Caki2 (cell line): ENCODE measurements at regions not wholly inside any gene's neighbourhood (a gene's known extent, or its start where the extent isn't known, plus 50 kb on each side); places are given as distances from the start of the nearest gene placed in this dataset.
"Not testable (repeated sequence)": the region's sequence is repeated elsewhere in the genome, so short reads cannot be mapped to it uniquely, and the experiment has no call there.

Experiments
- DNase-seq: peaks from one replicate; pipeline ENCODE4 v3.0.0-alpha.2; 2015; ENCODE audit warnings: low read depth
- in situ Hi-C: cut with HindIII; loops from 2 replicates; pipeline ENCODE4 v1.10.0; 2016; ENCODE audit warnings: low sequenced_read_pairs, low pct_unique_long_range_greater_than_20kb, mixed read lengths

DNA sequence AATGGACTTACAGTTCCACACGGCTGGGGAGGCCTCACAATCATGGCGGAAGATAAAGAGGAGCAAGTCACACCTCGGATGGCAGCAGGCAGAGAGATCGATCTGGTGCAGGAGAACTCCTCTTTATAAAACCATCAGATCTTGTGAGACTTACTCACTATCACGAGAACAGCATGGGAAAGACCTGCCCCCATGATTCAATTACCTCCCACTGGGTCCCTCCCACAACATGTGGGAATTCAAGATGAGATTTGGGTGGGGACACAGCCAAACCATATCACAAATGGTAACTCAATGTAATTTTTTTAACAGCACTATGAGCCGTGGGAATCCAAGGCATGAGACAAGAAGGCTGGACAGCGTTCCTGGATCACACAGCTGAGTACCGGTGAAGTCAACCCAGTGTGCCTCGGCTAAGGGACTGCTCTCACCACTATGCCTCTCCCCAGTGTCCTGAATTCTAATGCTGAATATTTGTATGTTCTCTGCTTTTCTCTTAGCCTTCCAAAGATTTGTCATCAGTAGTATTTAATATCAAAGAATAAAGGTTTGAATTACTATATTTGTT, 84.3 kb downstream of the IRS2 start:
- DNase-seq, in situ Hi-C loops: not testable (repeated sequence)

DNA sequence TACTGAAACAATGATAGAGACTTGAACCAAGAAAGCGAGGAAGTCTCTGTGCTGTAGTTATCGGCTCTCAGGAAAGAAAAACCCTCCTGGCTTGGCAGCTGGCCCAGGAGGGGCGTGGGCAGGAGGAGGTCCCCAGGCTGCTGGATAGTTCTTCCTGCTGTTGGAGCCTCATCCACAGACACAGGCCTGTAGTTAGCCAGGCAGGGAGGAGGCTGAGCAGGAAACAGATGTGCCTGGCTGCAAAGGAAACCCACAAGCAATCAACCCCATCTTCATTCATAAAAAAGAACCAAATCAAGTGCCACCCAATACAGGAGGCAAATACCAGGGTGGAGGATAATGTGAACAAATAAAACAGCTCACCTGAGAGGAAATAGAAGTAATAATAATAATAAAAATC, 86.2 kb downstream of the IRS2 start:
- peak; percentile 37 for DNase-seq
- in situ Hi-C loops: no loop called here

DNA sequence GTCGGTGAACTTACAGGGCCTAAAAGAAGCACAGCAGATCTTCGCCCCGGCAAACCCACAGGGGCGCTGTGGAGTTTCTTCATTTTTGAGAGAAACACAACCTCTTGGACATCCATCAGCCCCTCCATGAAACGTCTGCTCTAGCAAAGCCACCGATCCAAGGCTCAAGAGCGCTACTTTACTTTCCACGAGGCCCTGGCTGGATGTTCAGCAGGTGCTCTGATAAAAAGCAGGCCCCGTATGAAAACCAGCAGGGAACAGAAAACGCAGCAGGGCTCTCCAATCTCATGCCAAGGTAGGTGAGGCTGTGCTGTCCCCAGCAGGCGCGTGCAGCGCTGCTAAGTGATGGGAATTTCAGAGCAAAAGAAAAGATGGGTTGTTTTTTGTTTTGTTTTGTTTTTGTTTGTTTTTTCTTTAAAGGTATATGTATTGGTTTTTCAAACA, 86.7 kb downstream of the IRS2 start:
- DNase-seq: no peak
- in situ Hi-C loops: no loop called here

DNA sequence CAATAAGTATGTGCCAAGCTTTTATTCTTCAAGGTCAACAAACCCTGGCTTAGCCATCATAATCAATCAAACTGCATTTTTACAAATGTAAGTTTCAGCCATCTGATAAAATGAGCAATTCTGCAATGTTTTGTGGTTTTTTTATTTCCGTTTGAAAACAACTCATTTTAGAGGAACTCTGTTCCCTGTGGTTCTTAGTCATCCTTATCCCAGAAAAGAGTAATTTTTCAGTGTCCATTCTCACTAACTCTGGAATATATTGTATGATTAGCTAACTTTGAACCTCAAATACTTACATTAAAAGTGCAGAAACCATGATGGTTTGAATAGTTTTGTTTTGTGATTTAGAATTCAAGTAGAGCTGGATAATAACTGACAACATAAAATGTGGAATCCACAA, 87.6 kb downstream of the IRS2 start:
- in situ Hi-C loops: no loop called here
- DNase-seq: no peak

DNA sequence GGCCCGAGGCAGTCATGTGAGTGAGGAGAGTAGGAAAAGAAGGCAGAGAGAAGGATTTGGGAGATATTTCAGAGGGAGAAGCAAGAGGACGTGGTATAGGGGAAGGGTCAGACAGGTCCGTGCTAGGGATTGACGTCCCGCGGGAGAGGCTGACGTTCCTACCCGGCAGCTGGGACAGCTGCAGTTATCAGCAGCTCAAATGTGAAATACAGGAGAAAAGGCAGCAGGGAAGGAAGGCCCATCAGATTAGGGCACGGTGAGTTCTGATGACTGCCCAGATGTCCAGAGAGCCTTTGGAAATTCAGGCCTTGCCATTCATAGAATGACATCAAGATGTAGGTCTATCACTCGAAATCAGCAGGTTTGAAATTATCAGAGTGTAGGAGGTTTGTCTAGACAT, 88.4 kb downstream of the IRS2 start:
- no peak for DNase-seq
- in situ Hi-C loops: no loop called here

DNA sequence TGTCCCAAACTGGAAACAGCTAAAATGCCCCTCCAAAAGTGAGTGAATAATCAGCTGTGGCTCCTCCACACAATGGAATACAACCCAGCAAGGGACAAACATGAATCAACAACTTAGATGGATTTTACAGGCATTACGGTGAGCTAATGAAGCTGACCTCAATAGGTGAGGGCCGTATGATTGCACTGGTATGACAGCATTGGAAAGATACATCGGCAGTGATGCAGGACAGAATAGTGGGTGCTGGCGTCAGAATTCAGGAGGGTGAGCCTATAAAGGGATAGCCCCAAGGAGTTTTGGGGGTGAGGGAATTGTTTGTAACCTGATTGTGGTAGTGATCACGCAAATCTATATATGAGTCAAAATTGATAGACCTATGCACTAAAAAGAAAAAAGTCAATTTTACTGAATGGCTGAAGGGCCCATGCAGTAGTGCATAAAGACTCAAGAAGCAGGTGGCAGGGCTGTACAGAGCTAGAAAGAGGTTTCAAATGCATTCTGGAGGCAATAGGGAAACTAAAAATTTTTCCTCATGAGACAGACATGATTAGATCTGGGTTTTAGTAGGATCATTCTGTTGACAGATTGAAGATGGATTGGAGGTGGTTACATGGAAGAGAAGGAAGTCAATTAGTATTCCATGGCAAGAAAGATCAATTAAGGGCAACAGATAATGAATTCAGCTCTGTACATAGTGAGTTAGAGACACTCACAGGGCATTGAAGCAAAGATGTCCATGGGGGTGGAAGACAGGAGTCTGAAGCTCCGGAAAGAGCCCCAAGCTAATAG, 90.8 kb downstream of the IRS2 start:
- DNase-seq: no peak
- in situ Hi-C loops: no loop called here

DNA sequence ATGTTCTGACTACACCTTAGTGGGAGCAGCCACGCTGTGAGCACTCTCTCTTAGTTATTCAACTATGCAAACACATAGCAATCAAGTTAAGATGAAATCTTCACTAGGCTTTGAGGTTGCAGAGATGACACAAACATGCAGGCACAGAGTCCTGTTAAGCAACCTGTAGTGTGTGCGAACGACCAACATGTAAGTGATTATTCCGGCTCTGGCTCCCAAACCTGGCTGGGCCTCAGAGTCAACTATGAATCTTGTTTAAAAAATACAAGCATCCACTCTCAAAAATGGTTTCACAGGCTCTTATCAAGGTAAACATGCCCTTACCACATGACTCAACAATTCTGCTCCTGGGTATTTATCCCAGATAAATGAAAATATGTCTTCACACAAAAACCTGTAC, 91.4 kb downstream of the IRS2 start:
- in situ Hi-C loops: no loop called here

DNA sequence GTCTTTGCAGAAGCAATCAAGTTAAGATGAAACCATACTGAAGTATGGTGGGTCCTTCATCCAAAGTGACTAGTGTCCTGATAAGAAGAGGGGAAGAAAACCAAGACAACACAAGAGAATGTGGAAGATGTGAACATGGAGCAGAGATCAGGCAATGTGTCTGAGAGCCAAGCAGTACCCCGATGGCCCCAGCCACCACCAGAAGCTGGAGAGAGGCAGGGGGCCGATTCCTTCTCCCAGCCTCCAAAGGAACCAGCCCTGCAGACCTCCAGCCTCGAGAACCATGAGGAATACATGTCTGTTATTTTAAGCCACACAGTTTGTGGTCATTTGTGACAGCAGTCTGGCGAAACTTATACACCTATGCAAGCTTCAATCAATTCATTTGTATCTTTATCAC, 93.2 kb downstream of the IRS2 start:
- DNase-seq: no peak
- in situ Hi-C loops: no loop called here

More for the DNA sequence above, 91.4 kb downstream of the IRS2 start:
- DNase-seq: no peak

DNA sequence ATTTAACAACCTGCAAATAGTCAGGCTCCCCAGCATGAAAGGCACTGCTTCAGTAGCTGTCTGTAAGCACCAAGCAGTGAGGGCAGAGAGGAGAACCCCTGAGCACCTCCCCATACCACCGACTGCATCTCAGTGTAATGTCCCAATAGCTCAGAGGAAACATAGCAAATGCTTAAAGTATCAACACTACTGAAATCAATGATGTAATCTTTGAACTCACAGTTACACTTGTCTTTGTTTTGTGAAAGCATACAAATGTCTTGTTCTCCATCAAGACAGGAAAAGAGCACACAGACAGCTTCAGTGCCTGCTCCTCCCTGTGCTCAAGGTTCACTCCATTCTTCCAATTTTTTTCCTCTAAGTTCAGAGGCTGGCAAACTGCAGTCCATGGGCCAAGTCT, 94.7 kb downstream of the IRS2 start:
- in situ Hi-C loops: no loop called here
- no peak for DNase-seq

DNA sequence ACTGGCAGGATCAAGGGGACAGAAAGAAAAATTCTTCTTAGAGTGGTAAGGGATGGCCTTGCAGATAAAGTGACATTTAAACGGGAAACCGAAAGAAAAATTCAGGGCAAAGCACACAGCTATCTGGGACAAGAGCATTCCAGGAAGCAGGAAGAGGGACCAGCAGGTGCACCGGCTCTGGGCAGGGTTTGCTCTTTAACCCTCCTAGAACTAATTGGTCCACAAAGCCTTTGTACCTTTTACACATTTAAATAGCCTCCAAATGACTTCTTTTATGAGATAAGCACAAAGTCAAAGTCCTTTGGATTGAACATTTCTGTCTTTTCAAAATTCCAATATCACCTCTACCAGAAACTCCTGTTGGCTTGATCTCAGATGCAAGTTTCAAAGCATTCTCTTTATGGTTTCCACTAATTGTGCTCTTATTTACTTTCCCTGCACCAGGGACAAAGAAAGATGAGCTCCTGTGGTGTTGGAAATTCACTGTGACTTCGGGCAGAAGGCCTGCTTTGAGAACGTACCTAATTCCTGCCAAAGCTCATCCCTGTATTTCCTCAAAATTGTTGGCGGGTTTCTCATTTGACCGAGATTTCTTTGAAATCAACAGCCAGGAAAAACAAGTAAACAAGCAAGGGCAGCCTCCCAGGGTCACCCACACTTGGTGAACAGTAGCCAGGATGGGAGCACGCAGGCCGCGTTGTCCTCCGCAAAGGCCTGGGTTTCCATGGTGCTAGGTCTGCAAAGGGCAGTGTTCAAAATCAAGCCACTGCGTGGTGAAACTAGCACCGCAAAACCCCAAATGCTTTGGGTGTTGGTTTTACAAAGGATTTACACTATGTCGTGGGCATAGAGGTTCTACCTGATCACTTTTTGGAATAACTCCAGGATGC, 98.6 kb downstream of the IRS2 start:
- DNase-seq: no peak
- in situ Hi-C loops: no loop called here

DNA sequence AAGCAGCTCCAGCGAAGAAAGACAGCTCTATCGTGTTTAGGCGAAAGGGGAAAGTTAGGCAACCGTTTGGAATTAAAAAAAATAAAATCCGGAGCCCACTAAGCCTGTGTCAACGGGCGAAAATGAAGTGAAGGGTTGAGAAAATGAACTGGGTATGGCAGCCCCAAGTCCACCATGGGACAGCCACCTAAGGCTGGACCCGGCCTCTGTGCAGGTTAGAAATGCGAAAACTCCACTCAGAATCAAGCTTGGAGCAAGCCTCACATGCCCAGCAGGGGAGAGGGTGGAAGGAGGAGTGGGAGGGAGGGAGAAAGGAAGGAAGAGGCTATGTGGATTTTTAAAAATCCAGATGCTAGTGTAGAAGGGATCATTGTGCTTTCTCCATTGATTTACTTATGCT, 101.2 kb downstream of the IRS2 start:
- in situ Hi-C loops: no loop called here
- no peak for DNase-seq

DNA sequence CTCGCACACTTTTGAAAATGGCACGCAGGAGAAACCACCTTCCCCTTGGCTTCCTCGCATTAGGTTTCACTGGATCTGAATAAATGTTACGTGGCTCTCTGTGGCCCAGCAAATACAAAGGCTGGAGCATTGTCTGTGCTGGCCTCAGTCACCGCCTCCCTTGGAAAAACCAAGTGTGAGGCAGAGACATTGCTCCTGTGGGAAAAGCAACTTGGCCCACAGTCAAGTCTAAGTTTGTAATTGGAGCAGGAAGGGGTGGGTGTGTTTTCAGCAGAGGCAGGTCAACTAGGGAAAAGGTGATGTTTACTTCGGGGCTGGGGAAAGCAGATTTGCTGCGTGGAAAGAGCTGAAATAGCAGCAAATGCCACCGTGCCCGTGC, 101.6 kb downstream of the IRS2 start:
- in situ Hi-C loops: no loop called here
- no peak for DNase-seq

DNA sequence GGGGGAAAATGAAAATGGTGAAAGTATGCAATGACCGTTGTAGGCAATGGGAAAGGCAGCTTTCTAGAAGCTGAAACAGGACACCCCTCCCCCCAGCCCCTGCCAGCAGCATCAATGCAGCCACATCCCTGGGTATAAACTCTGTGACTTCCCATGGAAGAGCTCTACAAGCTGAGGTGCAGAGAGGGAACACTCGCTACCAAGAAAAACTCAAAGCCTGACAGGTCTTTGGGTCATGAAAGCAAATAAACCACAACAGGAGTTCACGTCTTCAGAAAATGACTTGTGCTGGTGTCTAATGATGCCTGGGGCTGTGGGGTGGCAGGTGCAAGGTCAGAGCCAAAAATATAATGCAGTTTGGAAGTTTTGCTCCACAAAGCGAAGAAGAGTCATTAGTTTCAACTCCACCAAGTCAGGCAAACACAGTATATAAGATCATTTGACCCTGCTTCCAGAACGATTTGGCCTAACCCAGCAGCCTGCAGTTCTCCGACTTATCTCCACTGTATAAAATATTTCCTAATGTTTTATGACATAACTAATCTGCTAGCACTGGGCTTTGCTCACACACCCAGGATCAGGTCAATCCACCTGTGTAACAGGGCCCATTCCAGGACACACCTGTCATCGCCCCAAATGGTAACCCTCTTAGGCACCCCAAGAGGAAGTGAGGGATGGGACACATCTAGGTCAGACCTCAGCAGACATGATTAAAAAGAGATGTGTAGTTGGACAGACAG, 102.1 kb downstream of the IRS2 start:
- DNase-seq: no peak
- in situ Hi-C loops: no loop called here

DNA sequence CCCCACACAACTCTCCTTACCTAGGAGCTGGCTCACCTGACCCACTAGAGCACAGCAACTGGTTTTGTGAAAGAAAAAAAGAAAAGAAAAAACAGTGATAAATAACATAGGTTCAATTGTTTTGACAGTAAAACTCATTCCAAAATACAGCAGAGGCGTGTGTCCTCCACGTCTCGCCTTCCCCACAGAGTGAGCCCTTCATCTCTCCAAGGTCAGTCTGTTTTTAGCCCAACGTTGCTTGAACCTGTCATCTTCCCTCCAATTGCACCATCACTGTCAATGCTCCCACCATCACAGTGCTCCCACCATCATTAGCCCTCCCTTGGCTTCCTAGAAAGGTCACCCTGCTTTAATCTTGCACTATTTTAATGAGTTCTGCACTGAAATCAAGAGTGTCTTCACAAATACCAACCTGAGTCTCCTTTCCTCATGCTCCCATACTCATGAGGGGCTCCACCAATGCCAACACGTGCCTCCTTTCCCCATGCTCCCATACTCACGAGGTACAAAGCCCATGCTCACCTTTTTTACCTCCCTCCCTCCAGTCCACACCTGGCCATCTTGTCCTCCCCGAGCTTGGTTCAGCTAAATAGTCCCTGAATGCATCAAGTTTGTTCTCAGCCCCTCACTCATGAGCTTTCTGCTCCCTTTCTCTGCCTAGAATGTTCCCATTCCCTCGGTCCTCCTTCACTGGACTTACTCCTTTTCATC, 103.7 kb downstream of the IRS2 start:
- DNase-seq: no peak
- in situ Hi-C loops: no loop called here

DNA sequence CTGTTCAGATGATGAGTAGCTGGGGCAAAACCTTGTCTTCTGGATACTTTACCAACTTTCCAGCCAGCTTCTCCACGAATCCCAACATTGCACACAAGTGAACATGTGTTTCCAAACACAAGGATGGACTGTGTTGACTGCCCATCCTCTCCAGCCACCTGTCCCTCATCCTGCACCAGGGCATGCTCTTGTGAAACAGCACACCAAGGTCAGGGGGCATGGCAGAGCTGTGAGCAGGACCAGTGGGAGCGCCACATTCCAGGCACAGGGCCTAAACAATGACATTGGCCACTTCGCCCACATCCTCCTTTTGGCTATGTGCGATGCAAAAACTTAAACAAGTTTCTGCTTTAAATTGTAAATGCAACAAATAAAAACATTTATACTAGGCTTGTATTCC, 105.5 kb downstream of the IRS2 start:
- no peak for DNase-seq
- in situ Hi-C loops: no loop called here

DNA sequence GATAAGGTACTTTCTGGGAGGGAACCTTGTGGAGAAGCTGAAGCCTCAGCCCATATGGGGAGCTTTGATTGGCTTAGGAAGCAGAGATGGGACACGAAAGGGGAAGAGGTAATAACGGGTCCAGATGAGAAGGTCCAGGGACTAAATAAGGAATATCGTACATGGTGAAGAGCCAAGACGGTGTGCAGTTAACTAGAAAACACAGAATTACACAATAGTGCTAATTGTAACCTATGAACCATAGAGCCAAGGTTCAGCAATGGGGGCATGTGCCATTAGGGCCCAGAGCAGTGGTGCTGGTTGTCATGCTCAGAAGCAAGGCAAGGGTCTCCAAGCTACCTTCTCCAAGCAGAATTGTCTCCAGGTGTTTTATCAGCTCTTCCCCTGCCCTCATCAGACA, 106.1 kb downstream of the IRS2 start:
- in situ Hi-C loops: no loop called here
- no peak for DNase-seq

DNA sequence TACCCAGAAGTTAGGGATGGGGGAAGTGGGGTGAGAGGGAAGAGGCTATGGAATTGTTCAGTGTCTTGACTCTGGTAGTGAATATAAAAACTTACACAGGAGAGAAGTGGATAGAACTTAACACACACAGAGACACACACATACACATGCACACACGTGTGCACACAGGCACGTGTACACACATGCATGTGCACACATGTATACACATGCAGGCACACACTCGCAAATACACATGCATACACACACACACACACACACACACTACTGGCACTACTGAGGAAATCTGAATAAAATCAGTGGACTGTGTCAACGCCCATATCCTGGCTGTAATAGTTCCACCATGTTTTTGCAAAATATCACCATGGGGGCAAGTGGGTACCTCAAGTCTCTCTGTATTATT, 107.9 kb downstream of the IRS2 start:
- in situ Hi-C loops: no loop called here
- no peak for DNase-seq

DNA sequence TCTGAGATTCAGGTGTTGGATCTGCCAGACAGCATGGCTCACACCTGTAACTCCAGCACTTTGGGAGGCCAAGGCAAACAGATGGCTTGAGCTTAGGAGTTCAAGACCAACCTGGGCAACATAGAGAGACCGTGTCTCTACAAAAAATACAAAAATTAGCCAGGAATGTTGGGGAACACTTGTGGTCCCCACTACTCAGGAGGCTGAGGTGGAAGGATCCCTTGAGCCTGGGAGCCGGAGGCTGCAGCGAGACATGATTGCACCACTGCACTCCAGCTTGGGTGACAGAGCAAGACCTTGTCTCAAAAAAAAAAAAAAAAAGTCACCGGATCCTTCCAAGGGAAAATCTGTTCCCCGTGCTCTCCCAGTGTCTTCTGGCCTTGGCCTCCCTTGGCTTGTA, 109.2 kb downstream of the IRS2 start:
- no peak for DNase-seq
- in situ Hi-C loops: no loop called here
